H1 (cell line): ENCODE measurements at regions not wholly inside any gene's neighbourhood (a gene's known extent, or its start where the extent isn't known, plus 50 kb on each side); places are given as distances from the start of the nearest gene placed in this dataset.

ENCODE experiments used
- PHF8 ChIP-seq: fragments of 200-600 bp; sonication (generic); conservative IDR thresholded peaks from 2 replicates; pipeline ENCODE4 v1.7.1; 2012; ENCODE audit warnings: low read depth, mild to moderate bottlenecking, inconsistent platforms, low read length, moderate library complexity
- RFX5 ChIP-seq: IDR thresholded peaks from 2 replicates; pipeline ENCODE4 v1.6.1; 2011; ENCODE audit warnings: low read depth, low read length, improper control_type of control experiment, borderline replicate concordance
- RNF2 ChIP-seq: fragments of 200-900, 300-1000 bp; sonication (generic); IDR thresholded peaks from 2 replicates; pipeline ENCODE4 v1.7.1; 2016; ENCODE audit warnings: borderline replicate concordance, low read depth, mild to moderate bottlenecking, antibody characterized with exemption, low read length; ENCODE audit not compliant: poor library complexity, severe bottlenecking; ENCODE audit errors: missing control alignments
- TF ChIP-seq, protein P1 (sequence below): IDR thresholded peaks from 2 replicates; pipeline ENCODE4 v1.6.1; 2011; ENCODE audit warnings: low read depth, mild to moderate bottlenecking, low read length; ENCODE audit not compliant: insufficient read depth

DNA sequence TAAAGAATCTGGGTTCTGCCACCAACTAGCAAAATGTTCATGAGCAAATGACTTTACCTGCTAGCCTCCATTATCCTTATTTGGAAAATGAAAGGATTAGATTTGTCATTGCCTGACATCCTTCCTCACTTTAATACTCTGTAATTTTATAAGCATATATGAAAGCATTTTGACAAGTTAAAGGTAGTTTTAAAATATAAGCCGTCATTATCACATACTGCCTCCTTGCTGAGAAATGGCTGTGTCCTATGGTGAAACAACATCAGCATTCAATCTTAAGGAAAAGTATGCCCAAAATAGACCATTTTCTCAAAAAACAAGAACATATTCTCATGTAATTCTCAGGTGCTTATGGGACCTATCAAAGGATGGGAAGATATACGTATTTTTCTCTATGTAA lies 461.2 kb downstream of the SUCLG1 start (continued):
- TF ChIP-seq PHF8 = no peak
- no peak for TF ChIP-seq RFX5
- TF ChIP-seq RNF2 = no peak
- TF ChIP-seq, protein P1, sequence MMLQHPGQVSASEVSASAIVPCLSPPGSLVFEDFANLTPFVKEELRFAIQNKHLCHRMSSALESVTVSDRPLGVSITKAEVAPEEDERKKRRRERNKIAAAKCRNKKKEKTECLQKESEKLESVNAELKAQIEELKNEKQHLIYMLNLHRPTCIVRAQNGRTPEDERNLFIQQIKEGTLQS = no peak
- TF ChIP-seq, all 59 proteins: peak for 0
